CD4-positive, alpha-beta T cell (primary cell): ENCODE measurements at regions not wholly inside any gene's neighbourhood (a gene's known extent, or its start where the extent isn't known, plus 50 kb on each side); places are given as distances from the start of the nearest gene placed in this dataset.

ENCODE experiments used
- ATAC-seq: fragments of 200-7000 bp; cut with Tn5 transposase; one replicate; pipeline ENCODE4 v1.10.0; 2022; ENCODE audit warnings: mild to moderate bottlenecking; ENCODE audit not compliant: poor library complexity
- CTCF ChIA-PET: fragments of 350-600 bp; sonication (Branson Sonifier 250); formaldehyde crosslinking; loops from one replicate; lab custom pipeline; 2021; ENCODE audit warnings: antibody characterized with exemption, inconsistent platforms; lab: Charles Lee
- POLR2A ChIA-PET: fragments of 350-600 bp; sonication (Branson Sonifier 250); formaldehyde crosslinking; loops from one replicate; lab custom pipeline; 2021; ENCODE audit warnings: antibody characterized with exemption, inconsistent platforms; lab: Charles Lee
- DNase-seq, 14 experiments: peaks; one replicate each; pipeline ENCODE4 v3.0.0-alpha.2; 2013 to 2020; ENCODE audit warnings: mixed read lengths in 2 of 14
- H3K27ac ChIP-seq, 2 donors: one replicate each; pipeline versions ENCODE4 v1.5.1 to v1.7.0; 2013; ENCODE audit warnings: low read length in 2 of 2, low read depth in 1 of 2, mild to moderate bottlenecking in 1 of 2
- H3K27me3 ChIP-seq, 2 experiments: 1 replicate in 1 of 2; 2 replicates in 1 of 2; pipeline versions ENCODE4 v1.6.1 to v1.7.0; 2013; ENCODE audit warnings: low read length in 2 of 2, control low read depth in 1 of 2, mild to moderate bottlenecking in 1 of 2, moderate library complexity in 1 of 2; ENCODE audit not compliant: insufficient read depth in 2 of 2, control insufficient read depth in 1 of 2
- H3K36me3 ChIP-seq: one replicate; pipeline ENCODE4 v1.6.1; 2013; ENCODE audit warnings: low read length, control low read depth; ENCODE audit not compliant: insufficient read depth
- H3K4me1 ChIP-seq: one replicate; pipeline ENCODE4 v1.6.1; 2013; ENCODE audit warnings: low read length, control low read depth; ENCODE audit not compliant: insufficient read depth
- H3K4me3 ChIP-seq: one replicate; pipeline ENCODE4 v1.5.1; 2013; ENCODE audit warnings: mild to moderate bottlenecking, low read length, moderate library complexity
- H3K9me3 ChIP-seq, 2 experiments: 1 replicate in 1 of 2; 2 replicates in 1 of 2; pipeline versions ENCODE4 v1.6.1 to v1.7.0; 2013; ENCODE audit warnings: low read length in 2 of 2, mild to moderate bottlenecking in 2 of 2, control low read depth in 1 of 2, moderate library complexity in 1 of 2; ENCODE audit not compliant: control insufficient read depth in 1 of 2, insufficient read depth in 1 of 2
- H3K27ac Mint-ChIP-seq: one replicate; pipeline ENCODE4 v1.8.0; 2020; ENCODE audit warnings: mixed read lengths
- H3K27me3 Mint-ChIP-seq: one replicate; pipeline ENCODE4 v1.8.0; 2021; ENCODE audit warnings: mixed read lengths
- H3K36me3 Mint-ChIP-seq: one replicate; pipeline ENCODE4 v1.8.0; 2021; ENCODE audit warnings: low read depth, mixed read lengths
- H3K4me1 Mint-ChIP-seq: one replicate; pipeline ENCODE4 v1.8.0; 2021; ENCODE audit warnings: low read depth, mixed read lengths
- H3K4me3 Mint-ChIP-seq: one replicate; pipeline ENCODE4 v1.8.0; 2020; ENCODE audit warnings: mild to moderate bottlenecking, mixed read lengths
- H3K9me3 Mint-ChIP-seq: one replicate; pipeline ENCODE4 v1.8.0; 2020; ENCODE audit warnings: mixed read lengths
- intact Hi-C, 2 experiments: fragments of 100-400 bp; cut with DNase I in 1 of 2; cut with micrococcal nuclease in 1 of 2; formaldehyde crosslinking; loops; one replicate each; pipeline versions ENCODE4 v1.15.1 to v1.9.0; 2023 to 2025; cut with DNase I, micrococcal nuclease
- TF ChIP-seq, protein P1 (sequence below): fragments of 200-600 bp; IDR thresholded peaks from one replicate; pipeline ENCODE4 v1.8.0; 2022; ENCODE audit warnings: antibody characterized with exemption, mild to moderate bottlenecking

DNA sequence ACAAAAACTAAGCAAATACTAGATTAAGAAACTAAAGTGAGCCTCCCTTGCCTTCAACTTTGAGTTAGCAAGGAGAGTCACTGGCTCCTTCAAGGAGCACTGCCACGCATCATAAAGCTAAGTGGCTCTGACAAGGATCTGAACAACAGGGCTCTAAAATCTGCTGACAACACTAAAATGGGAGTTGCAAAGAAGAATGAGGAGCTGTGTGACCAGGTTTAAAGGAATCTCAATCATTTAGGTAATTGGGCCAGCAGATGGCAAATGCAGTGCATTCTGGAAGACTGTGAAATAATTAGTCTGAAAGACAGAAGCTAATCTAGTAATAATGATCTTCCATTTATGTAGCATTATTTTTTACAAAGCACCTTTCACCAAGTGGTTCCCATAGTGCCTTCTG, 297.0 kb upstream of the TAS2R1 start:
- intact Hi-C loops: no loop called here
- ATAC-seq: no peak

GRCh38 chr5:9924614-9925013, 294.5 kb upstream of the TAS2R1 start:
- Mint-ChIP-seq H3K4me3 (no peak overlapping the region), H3K36me3 (no peaks in the 10 kb centered on the region), H3K27me3 (no peaks in the 10 kb centered on the region), H3K4me1 (no peaks in the 10 kb centered on the region), H3K27ac (no peak overlapping the region), H3K9me3 (peaks cover 11% of the 10 kb centered on the region)
- ATAC-seq: no peak
- TF ChIP-seq, protein P1, sequence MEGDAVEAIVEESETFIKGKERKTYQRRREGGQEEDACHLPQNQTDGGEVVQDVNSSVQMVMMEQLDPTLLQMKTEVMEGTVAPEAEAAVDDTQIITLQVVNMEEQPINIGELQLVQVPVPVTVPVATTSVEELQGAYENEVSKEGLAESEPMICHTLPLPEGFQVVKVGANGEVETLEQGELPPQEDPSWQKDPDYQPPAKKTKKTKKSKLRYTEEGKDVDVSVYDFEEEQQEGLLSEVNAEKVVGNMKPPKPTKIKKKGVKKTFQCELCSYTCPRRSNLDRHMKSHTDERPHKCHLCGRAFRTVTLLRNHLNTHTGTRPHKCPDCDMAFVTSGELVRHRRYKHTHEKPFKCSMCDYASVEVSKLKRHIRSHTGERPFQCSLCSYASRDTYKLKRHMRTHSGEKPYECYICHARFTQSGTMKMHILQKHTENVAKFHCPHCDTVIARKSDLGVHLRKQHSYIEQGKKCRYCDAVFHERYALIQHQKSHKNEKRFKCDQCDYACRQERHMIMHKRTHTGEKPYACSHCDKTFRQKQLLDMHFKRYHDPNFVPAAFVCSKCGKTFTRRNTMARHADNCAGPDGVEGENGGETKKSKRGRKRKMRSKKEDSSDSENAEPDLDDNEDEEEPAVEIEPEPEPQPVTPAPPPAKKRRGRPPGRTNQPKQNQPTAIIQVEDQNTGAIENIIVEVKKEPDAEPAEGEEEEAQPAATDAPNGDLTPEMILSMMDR: no peak
- H3K4me1 ChIP-seq: no peaks in the 10 kb centered on the region
- no peak overlapping the region for H3K27ac ChIP-seq
- POLR2A ChIA-PET: no interaction called here
- no peak overlapping the region for H3K4me3 ChIP-seq
- H3K9me3 ChIP-seq: peaks cover 8 to 14% of the 10 kb centered on the region in 2 experiments
- intact Hi-C loops: no loop called here
- no peaks in the 10 kb centered on the region for H3K27me3 ChIP-seq
- no peak for DNase-seq
- CTCF ChIA-PET: no interaction called here
- no peaks in the 10 kb centered on the region for H3K36me3 ChIP-seq

More for the DNA sequence above, 297.0 kb upstream of the TAS2R1 start:
- H3K9me3 ChIP-seq: peaks cover 5 to 8% of the 10 kb centered on the region in 2 experiments
- H3K4me1 ChIP-seq: no peaks in the 10 kb centered on the region
- no peaks in the 10 kb centered on the region for H3K36me3 ChIP-seq
- no peak overlapping the region for H3K4me3 Mint-ChIP-seq
- ChIA-PET CTCF (no interaction called here), POLR2A (interaction anchor here (1.0 kb wide), 1 partner anchor 13 kb away, joined by 3 read pairs; no protein-coding TSS in a partner anchor)
- H3K4me1 Mint-ChIP-seq: no peaks in the 10 kb centered on the region
- DNase-seq: no peak
- H3K27ac ChIP-seq: no peak overlapping the region
- H3K27me3 ChIP-seq: no peaks in the 10 kb centered on the region
- H3K27me3 Mint-ChIP-seq: no peaks in the 10 kb centered on the region
- H3K27ac Mint-ChIP-seq: no peak overlapping the region
- H3K9me3 Mint-ChIP-seq: peaks cover 13% of the 10 kb centered on the region
- H3K4me3 ChIP-seq: no peak overlapping the region
- TF ChIP-seq, protein P1: no peak
- H3K36me3 Mint-ChIP-seq: no peaks in the 10 kb centered on the region

GRCh38 chr5:9922719-9923118, 292.6 kb upstream of the TAS2R1 start:
- Mint-ChIP-seq H3K36me3 (no peaks in the 10 kb centered on the region), H3K27me3 (no peaks in the 10 kb centered on the region), H3K4me1 (no peaks in the 10 kb centered on the region), H3K4me3 (no peak overlapping the region), H3K9me3 (peaks cover 11% of the 10 kb centered on the region), H3K27ac (no peak overlapping the region)
- H3K27me3 ChIP-seq: no peaks in the 10 kb centered on the region
- CTCF ChIA-PET: no interaction called here
- DNase-seq (no peak), ATAC-seq (no peak)
- H3K36me3 ChIP-seq: no peaks in the 10 kb centered on the region
- no peak overlapping the region for H3K4me3 ChIP-seq
- TF ChIP-seq, protein P1: no peak
- H3K27ac ChIP-seq: no peak overlapping the region
- intact Hi-C loops: no loop called here
- POLR2A ChIA-PET: no interaction called here
- H3K4me1 ChIP-seq: no peaks in the 10 kb centered on the region
- H3K9me3 ChIP-seq: peaks cover 8 to 14% of the 10 kb centered on the region in 2 experiments
